Coronary artery (tissue), 2 donors: ENCODE measurements at regions not wholly inside any gene's neighbourhood (a gene's known extent, or its start where the extent isn't known, plus 50 kb on each side); places are given as distances from the start of the nearest gene placed in this dataset.

Source experiments
- DNase-seq: peaks from one replicate; pipeline ENCODE4 v3.0.0-alpha.2; 2017; ENCODE audit warnings: low spot score
- H3K27ac ChIP-seq, 2 donors: fragments of 200-600 bp; sonication (generic); one replicate each; pipeline ENCODE4 v1.5.1; 2016 to 2019
- H3K4me3 ChIP-seq: fragments of 200-600 bp; sonication (generic); 2 replicates; pipeline ENCODE4 v1.5.1; 2016; ENCODE audit warnings: mild to moderate bottlenecking, moderate library complexity
- CTCF ChIP-seq: fragments of 200-600 bp; sonication (generic); IDR thresholded peaks from one replicate; pipeline ENCODE4 v1.5.1; 2019; ENCODE audit warnings: antibody characterized with exemption

GRCh38 chr13:40075281-40075680, 419.8 kb downstream of the COG6 start:
- peak overlapping the region in 1 of 2 donors; percentile 55 for H3K27ac ChIP-seq
- TF ChIP-seq CTCF = no peak
- no peak for DNase-seq
- H3K4me3 ChIP-seq = no peak overlapping the region

GRCh38 chr13:40076765-40077362, 421.4 kb downstream of the COG6 start:
- no peak overlapping the region for H3K4me3 ChIP-seq
- no peak for TF ChIP-seq CTCF
- no peak overlapping the region for H3K27ac ChIP-seq
- DNase-seq = no peak

- TF ChIP-seq CTCF = no peak
- no peak for DNase-seq
- Histone ChIP-seq H3K27ac (no peak overlapping the region), H3K4me3 (no peak overlapping the region)
Measured at GRCh38 chr13:40077396-40078027, 422.1 kb downstream of the COG6 start.

- TF ChIP-seq CTCF = no peak
- Histone ChIP-seq H3K27ac (no peak overlapping the region), H3K4me3 (no peak overlapping the region)
- DNase-seq = no peak
Measured at GRCh38 chr13:40079721-40080120, 424.3 kb downstream of the COG6 start.

GRCh38 chr13:40080676-40081075, 425.2 kb downstream of the COG6 start:
- Histone ChIP-seq H3K4me3 (no peak overlapping the region), H3K27ac (no peak overlapping the region)
- no peak for DNase-seq
- no peak for TF ChIP-seq CTCF

- Histone ChIP-seq H3K27ac (peak overlapping the region in 1 of 2 donors; percentile 49), H3K4me3 (no peak overlapping the region)
- no peak for TF ChIP-seq CTCF
- DNase-seq = no peak
Measured at GRCh38 chr13:40082639-40083038, 427.2 kb downstream of the COG6 start.

- Histone ChIP-seq H3K27ac (no peak overlapping the region), H3K4me3 (no peak overlapping the region)
- no peak for DNase-seq
- TF ChIP-seq CTCF = no peak
Measured at GRCh38 chr13:40083841-40084240, 428.4 kb downstream of the COG6 start.
